ENCODE measurements at regions not wholly inside any gene's neighbourhood (a gene's known extent, or its start where the extent isn't known, plus 50 kb on each side); places are given as distances from the start of the nearest gene placed in this dataset.

- TF ChIP-seq EZH2 (IDR thresholded peaks at IDR 0.05; ENCODE audit: borderline replicate concordance, insufficient read depth, low read depth, low read length, poor library complexity, severe bottlenecking) (no peak), CTCF (IDR thresholded peaks at IDR 0.05) (no peak)
Measured at GRCh38 chr10:110447886-110448285, 49.8 kb upstream of the DUSP5 start.

Data from B cell (primary cell).